K562 (cell line): ENCODE measurements at regions not wholly inside any gene's neighbourhood (a gene's known extent, or its start where the extent isn't known, plus 50 kb on each side); places are given as distances from the start of the nearest gene placed in this dataset.

ENCODE experiments used
- ATAC-seq: fragments of 200-7000 bp; cut with Tn5 transposase; 3 replicates; pipeline ENCODE4 v1.9.1; 2020; ENCODE audit warnings: moderate library complexity
- BruUV-seq: library from RNA; stranded (reverse); fragments of 400-500 nt; replicated peaks from 2 replicates; lab custom pipeline; 2021; lab: Mats Ljungman, UMichigan
- CTCF ChIA-PET: fragments of 300-600 bp; formaldehyde crosslinking; extraction: SDS; loops from one replicate; lab custom pipeline; 2021; ENCODE audit warnings: low intra/inter-chr PET ratio; lab: Yijun Ruan, JAX
- POLR2A ChIA-PET: fragments of 300-600, 350-650 bp; sonication (Branson Sonifier 250); formaldehyde crosslinking; extraction: SDS; loops from one replicate; lab custom pipeline; 2021; ENCODE audit warnings: antibody characterized with exemption, inconsistent platforms; lab: Yijun Ruan, JAX
- DNase-seq, 4 experiments: peaks; one replicate each; pipeline versions ENCODE4 v3.0.0 to v3.0.0-alpha.2; 2011 to 2018; ENCODE audit warnings: low spot score in 3 of 4, mixed read lengths in 3 of 4; ENCODE audit errors: extremely low read depth in 1 of 4
- FAIRE-seq: peaks from 2 replicates; lab custom pipeline; 2011; peaks lifted over from hg19 to GRCh38; lab: Jason Lieb, UNC
- H2AFZ ChIP-seq: 2 replicates; pipeline ENCODE4 v1.6.0; 2011; ENCODE audit warnings: low read depth, low read length, control low read depth, inconsistent platforms
- H3K27ac ChIP-seq: fragments of 200-600 bp; 3 replicates; pipeline ENCODE4 v1.8.0; 2011; ENCODE audit warnings: low read depth, mild to moderate bottlenecking, control low read depth, inconsistent platforms, low read length, moderate library complexity, mixed read lengths; ENCODE audit errors: extremely low read depth
- H3K27me3 ChIP-seq, 2 experiments: fragments of 300-600 bp in 1 of 2; 2 replicates in 1 of 2; 3 replicates in 1 of 2; pipeline versions ENCODE4 v1.6.0 to v1.8.0; 2011; ENCODE audit warnings: inconsistent platforms in 2 of 2, low read length in 2 of 2, mild to moderate bottlenecking in 1 of 2, mixed read lengths in 1 of 2, moderate library complexity in 1 of 2; ENCODE audit not compliant: control insufficient read depth in 2 of 2, insufficient read depth in 2 of 2
- H3K36me3 ChIP-seq: fragments of 300-600 bp; 3 replicates; pipeline ENCODE4 v1.8.0; 2011; ENCODE audit warnings: mild to moderate bottlenecking, low read length, inconsistent platforms; ENCODE audit not compliant: control insufficient read depth, insufficient read depth
- H3K4me1 ChIP-seq, 2 experiments: fragments of 200-600 bp in 1 of 2; replicated peaks in 1 of 2; 2 replicates in 1 of 2; 3 replicates in 1 of 2; pipeline versions ENCODE4 v1.5.1 to v1.8.0; 2011; ENCODE audit warnings: inconsistent platforms in 2 of 2, low read length in 2 of 2, mild to moderate bottlenecking in 1 of 2, mixed read lengths in 1 of 2, moderate library complexity in 1 of 2; ENCODE audit not compliant: control insufficient read depth in 2 of 2, insufficient read depth in 2 of 2
- H3K4me2 ChIP-seq: 2 replicates; pipeline ENCODE4 v1.6.1; 2011; ENCODE audit warnings: low read length, control low read depth, inconsistent platforms, mixed read lengths; ENCODE audit not compliant: insufficient read depth
- H3K4me3 ChIP-seq: fragments of 200-600 bp; sonication (generic), shearing (Covaris generic); 2 replicates; pipeline ENCODE4 v1.5.1; 2016; ENCODE audit warnings: control low read depth, inconsistent platforms
- H3K79me2 ChIP-seq: fragments of 200-600 bp; 3 replicates; pipeline ENCODE4 v1.8.0; 2011; ENCODE audit warnings: low read length, inconsistent platforms; ENCODE audit not compliant: control insufficient read depth, insufficient read depth
- H3K9ac ChIP-seq, 2 experiments: 2 replicates each; pipeline versions ENCODE4 v1.6.0 to v1.6.1; 2011; ENCODE audit warnings: low read depth in 2 of 2, low read length in 2 of 2, control low read depth in 1 of 2, inconsistent platforms in 1 of 2, mild to moderate bottlenecking in 1 of 2, mixed read lengths in 1 of 2; ENCODE audit not compliant: insufficient read depth in 1 of 2
- H3K9me1 ChIP-seq: one replicate; pipeline ENCODE4 v1.6.0; 2011; ENCODE audit warnings: inconsistent platforms, mild to moderate bottlenecking, low read length, moderate library complexity; ENCODE audit not compliant: control insufficient read depth, insufficient read depth
- H3K9me3 ChIP-seq: replicated peaks from 2 replicates; pipeline ENCODE4 v1.5.1; 2011; ENCODE audit warnings: low read depth, low read length, inconsistent platforms; ENCODE audit not compliant: control insufficient read depth, insufficient read depth
- H4K20me1 ChIP-seq: replicated peaks from 2 replicates; pipeline ENCODE4 v1.6.1; 2011; ENCODE audit warnings: low read length, inconsistent platforms, mixed read lengths; ENCODE audit not compliant: control insufficient read depth, insufficient read depth
- ETS2 ChIP-seq: IDR thresholded peaks from 2 replicates; pipeline ENCODE4 v1.6.1; 2016; ENCODE audit warnings: borderline replicate concordance, missing genetic modification characterization, mild to moderate bottlenecking, moderate library complexity, missing compliant biosample characterization; ENCODE audit not compliant: poor library complexity, severe bottlenecking
- ZKSCAN8 ChIP-seq: fragments of 200-800 bp; sonication (Bioruptor generic); IDR thresholded peaks from 2 replicates; pipeline ENCODE4 v1.6.1; 2016; ENCODE audit warnings: missing genetic modification characterization, missing compliant biosample characterization
- ZNF311 ChIP-seq: fragments of 250-450 bp; sonication (Bioruptor Pico); IDR thresholded peaks from 2 replicates; pipeline ENCODE4 v1.4.0; 2020; ENCODE audit warnings: mild to moderate bottlenecking, moderate library complexity
- ZNF586 ChIP-seq: fragments of 450-650 bp; formaldehyde crosslinking; conservative IDR thresholded peaks from 2 replicates; pipeline ENCODE4 v1.4.0; 2020; ENCODE audit warnings: mild to moderate bottlenecking, moderate library complexity
- WGBS: fragments of 100-300 bp; shearing (Covaris generic); methylation state at CpG from one replicate; pipeline ENCODE4 v1.1.6; 2016; ENCODE audit warnings: low coverage, mixed read lengths; ENCODE audit not compliant: insufficient coverage; ENCODE audit errors: missing lambda C conversion rate; 5-methylcytosine and 5-hydroxymethylcytosine counted together
- in situ Hi-C: fragments of 300-500 bp; cut with MboI; formaldehyde crosslinking; loops from 4 replicates; pipeline ENCODE4 v1.15.0; 2018; ENCODE audit warnings: inconsistent platforms, mixed read lengths
- intact Hi-C: fragments of 100-400 bp; cut with micrococcal nuclease; formaldehyde crosslinking; loops from 2 replicates; pipeline ENCODE4 v1.14.2; 2022
- TF ChIP-seq, protein P1 (sequence below): fragments of 450-650 bp; formaldehyde crosslinking; IDR thresholded peaks from 2 replicates; pipeline ENCODE4 v1.4.0; 2020; ENCODE audit warnings: mild to moderate bottlenecking, moderate library complexity
- TF ChIP-seq, protein P2 (sequence below): fragments of 200-800 bp; sonication (Bioruptor generic); IDR thresholded peaks from 2 replicates; pipeline ENCODE4 v1.6.1; 2016; ENCODE audit warnings: missing genetic modification characterization, missing compliant biosample characterization

GRCh38 chr10:131802156-131802915 lies 98.5 kb upstream of the PPP2R2D start (continued):
- TF ChIP-seq, protein P1, sequence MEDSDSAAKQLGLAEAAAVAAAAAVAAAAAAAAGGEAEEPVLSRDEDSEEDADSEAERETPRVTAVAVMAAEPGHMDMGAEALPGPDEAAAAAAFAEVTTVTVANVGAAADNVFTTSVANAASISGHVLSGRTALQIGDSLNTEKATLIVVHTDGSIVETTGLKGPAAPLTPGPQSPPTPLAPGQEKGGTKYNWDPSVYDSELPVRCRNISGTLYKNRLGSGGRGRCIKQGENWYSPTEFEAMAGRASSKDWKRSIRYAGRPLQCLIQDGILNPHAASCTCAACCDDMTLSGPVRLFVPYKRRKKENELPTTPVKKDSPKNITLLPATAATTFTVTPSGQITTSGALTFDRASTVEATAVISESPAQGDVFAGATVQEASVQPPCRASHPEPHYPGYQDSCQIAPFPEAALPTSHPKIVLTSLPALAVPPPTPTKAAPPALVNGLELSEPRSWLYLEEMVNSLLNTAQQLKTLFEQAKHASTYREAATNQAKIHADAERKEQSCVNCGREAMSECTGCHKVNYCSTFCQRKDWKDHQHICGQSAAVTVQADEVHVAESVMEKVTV (CRISPR knock-in tag): no peak
- no peak for TF ChIP-seq ZNF586 (CRISPR knock-in tag)
- TF ChIP-seq ETS2 (tag): no peak
- TF ChIP-seq, all 486 proteins: peak for 0

- DNase-seq: no peak
- ATAC-seq: no peak
- WGBS: 2% methylated on average over 11 of the region's 13 CpGs
- H3K4me2 ChIP-seq: no peak overlapping the region
- intact Hi-C loops: no loop called here
- no peaks in the 10 kb centered on the region for H4K20me1 ChIP-seq
- no peak overlapping the region for H2AFZ ChIP-seq
- no peaks in the 10 kb centered on the region for H3K9me3 ChIP-seq
- no peak for TF ChIP-seq ZNF311 (CRISPR knock-in tag)
- TF ChIP-seq, protein P2, sequence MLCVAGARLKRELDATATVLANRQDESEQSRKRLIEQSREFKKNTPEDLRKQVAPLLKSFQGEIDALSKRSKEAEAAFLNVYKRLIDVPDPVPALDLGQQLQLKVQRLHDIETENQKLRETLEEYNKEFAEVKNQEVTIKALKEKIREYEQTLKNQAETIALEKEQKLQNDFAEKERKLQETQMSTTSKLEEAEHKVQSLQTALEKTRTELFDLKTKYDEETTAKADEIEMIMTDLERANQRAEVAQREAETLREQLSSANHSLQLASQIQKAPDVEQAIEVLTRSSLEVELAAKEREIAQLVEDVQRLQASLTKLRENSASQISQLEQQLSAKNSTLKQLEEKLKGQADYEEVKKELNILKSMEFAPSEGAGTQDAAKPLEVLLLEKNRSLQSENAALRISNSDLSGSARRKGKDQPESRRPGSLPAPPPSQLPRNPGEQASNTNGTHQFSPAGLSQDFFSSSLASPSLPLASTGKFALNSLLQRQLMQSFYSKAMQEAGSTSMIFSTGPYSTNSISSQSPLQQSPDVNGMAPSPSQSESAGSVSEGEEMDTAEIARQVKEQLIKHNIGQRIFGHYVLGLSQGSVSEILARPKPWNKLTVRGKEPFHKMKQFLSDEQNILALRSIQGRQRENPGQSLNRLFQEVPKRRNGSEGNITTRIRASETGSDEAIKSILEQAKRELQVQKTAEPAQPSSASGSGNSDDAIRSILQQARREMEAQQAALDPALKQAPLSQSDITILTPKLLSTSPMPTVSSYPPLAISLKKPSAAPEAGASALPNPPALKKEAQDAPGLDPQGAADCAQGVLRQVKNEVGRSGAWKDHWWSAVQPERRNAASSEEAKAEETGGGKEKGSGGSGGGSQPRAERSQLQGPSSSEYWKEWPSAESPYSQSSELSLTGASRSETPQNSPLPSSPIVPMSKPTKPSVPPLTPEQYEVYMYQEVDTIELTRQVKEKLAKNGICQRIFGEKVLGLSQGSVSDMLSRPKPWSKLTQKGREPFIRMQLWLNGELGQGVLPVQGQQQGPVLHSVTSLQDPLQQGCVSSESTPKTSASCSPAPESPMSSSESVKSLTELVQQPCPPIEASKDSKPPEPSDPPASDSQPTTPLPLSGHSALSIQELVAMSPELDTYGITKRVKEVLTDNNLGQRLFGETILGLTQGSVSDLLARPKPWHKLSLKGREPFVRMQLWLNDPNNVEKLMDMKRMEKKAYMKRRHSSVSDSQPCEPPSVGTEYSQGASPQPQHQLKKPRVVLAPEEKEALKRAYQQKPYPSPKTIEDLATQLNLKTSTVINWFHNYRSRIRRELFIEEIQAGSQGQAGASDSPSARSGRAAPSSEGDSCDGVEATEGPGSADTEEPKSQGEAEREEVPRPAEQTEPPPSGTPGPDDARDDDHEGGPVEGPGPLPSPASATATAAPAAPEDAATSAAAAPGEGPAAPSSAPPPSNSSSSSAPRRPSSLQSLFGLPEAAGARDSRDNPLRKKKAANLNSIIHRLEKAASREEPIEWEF (CRISPR knock-in tag): no peak
- TF ChIP-seq ZKSCAN8: no peak
- ChIA-PET POLR2A (interaction anchor here (0.7 kb wide), 1 partner anchor 865 kb away, joined by 3 read pairs; no protein-coding TSS in a partner anchor), CTCF (no interaction called here)
- H3K27ac ChIP-seq: no peak overlapping the region
- no peaks in the 10 kb centered on the region for H3K4me1 ChIP-seq
- H3K4me3 ChIP-seq: no peak overlapping the region
- no peaks in the 10 kb centered on the region for H3K9me1 ChIP-seq
- no TSS peak for BruUV-seq
- no peak for FAIRE-seq
- H3K79me2 ChIP-seq: no peaks in the 10 kb centered on the region
- H3K36me3 ChIP-seq: no peaks in the 10 kb centered on the region
- no peak overlapping the region for H3K9ac ChIP-seq
- in situ Hi-C loops: no loop called here
- peaks cover 0 to 32% of the 10 kb centered on the region in 2 experiments; a peak in 2 of 5 replicates for H3K27me3 ChIP-seq
Observed at GRCh38 chr10:131802996-131803395, 97.8 kb upstream of the PPP2R2D start.
